Ovary (tissue), 3 donors: ENCODE measurements at regions not wholly inside any gene's neighbourhood (a gene's known extent, or its start where the extent isn't known, plus 50 kb on each side); places are given as distances from the start of the nearest gene placed in this dataset.

ENCODE experiments used
- EP300 ChIP-seq: sonication (generic); formaldehyde crosslinking; IDR thresholded peaks from one replicate; pipeline ENCODE4 v1.6.1; 2017; ENCODE audit warnings: antibody characterized with exemption
- POLR2A ChIP-seq: fragments of 450-650 bp; IDR thresholded peaks from one replicate; pipeline ENCODE4 v1.6.1; 2017; ENCODE audit warnings: antibody characterized with exemption, mild to moderate bottlenecking, moderate library complexity
- TF ChIP-seq, protein P1 (sequence below), 3 donors: fragments of 450-650 bp in 2 of 3; fragments of 200-600 bp in 1 of 3; IDR thresholded peaks; one replicate each; pipeline versions ENCODE4 v1.5.1 to v1.8.0; 2016 to 2022; ENCODE audit warnings: antibody characterized with exemption in 3 of 3, mild to moderate bottlenecking in 1 of 3
- donor health status: DM: no; HTN: no; CAD: no.

DNA sequence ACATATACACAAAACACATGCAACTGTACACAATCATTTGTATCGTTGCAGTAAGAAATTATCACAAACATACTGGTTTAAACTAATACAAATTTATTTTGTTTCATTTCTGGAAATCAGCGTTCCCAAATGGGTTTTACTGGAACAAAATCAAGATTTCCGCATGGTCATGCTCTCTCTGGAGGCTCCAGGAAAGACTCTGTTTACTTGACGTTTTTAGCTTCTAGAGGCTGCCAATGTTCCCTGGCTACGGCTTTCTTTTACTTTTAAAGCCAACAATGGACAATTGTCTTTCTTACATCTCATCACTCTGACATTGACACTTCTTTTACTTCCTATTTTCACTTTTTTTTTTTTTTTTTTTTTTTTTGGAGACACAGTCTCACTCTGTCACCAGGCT is 793.1 kb downstream of the CDH9 start:
- TF ChIP-seq POLR2A (no peak), EP300 (no peak)
- TF ChIP-seq, protein P1, sequence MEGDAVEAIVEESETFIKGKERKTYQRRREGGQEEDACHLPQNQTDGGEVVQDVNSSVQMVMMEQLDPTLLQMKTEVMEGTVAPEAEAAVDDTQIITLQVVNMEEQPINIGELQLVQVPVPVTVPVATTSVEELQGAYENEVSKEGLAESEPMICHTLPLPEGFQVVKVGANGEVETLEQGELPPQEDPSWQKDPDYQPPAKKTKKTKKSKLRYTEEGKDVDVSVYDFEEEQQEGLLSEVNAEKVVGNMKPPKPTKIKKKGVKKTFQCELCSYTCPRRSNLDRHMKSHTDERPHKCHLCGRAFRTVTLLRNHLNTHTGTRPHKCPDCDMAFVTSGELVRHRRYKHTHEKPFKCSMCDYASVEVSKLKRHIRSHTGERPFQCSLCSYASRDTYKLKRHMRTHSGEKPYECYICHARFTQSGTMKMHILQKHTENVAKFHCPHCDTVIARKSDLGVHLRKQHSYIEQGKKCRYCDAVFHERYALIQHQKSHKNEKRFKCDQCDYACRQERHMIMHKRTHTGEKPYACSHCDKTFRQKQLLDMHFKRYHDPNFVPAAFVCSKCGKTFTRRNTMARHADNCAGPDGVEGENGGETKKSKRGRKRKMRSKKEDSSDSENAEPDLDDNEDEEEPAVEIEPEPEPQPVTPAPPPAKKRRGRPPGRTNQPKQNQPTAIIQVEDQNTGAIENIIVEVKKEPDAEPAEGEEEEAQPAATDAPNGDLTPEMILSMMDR (IDR thresholded peaks at IDR 0.05) = no peak
